Stimulated activated naive CD4-positive, alpha-beta T cell (primary cell): ENCODE measurements at regions not wholly inside any gene's neighbourhood (a gene's known extent, or its start where the extent isn't known, plus 50 kb on each side); places are given as distances from the start of the nearest gene placed in this dataset.

Experiments used
- DNase-seq, 6 experiments: peaks; one replicate each; lab custom pipeline; 2025; lab: John Stamatoyannopoulos, UW

- DNase-seq, result no peak
Measured at GRCh38 chr2:126827371-126827770, 71.3 kb upstream of the TEX51 start.

- DNase-seq, result no peak
Measured at GRCh38 chr2:126828051-126828450, 70.6 kb upstream of the TEX51 start.

GRCh38 chr2:126828491-126828890, 70.2 kb upstream of the TEX51 start:
- DNase-seq, result no peak

GRCh38 chr2:126831234-126832005, 67.3 kb upstream of the TEX51 start:
- no peak for DNase-seq

- no peak for DNase-seq
Measured at GRCh38 chr2:126832014-126832413, 66.7 kb upstream of the TEX51 start.

GRCh38 chr2:126832757-126833156, 65.9 kb upstream of the TEX51 start:
- DNase-seq, result no peak

- no peak for DNase-seq
Measured at GRCh38 chr2:126834006-126834659, 64.6 kb upstream of the TEX51 start.

GRCh38 chr2:126835261-126835660, 63.4 kb upstream of the TEX51 start:
- no peak for DNase-seq

- no peak for DNase-seq
Measured at GRCh38 chr2:126835831-126836230, 62.9 kb upstream of the TEX51 start.

- DNase-seq, result no peak
Measured at GRCh38 chr2:126836761-126837679, 61.7 kb upstream of the TEX51 start.

GRCh38 chr2:126837966-126838715, 60.5 kb upstream of the TEX51 start:
- DNase-seq, result no peak

- no peak for DNase-seq
Measured at GRCh38 chr2:126838716-126838985, 60.0 kb upstream of the TEX51 start.

- DNase-seq, result no peak
Measured at GRCh38 chr2:126839796-126840195, 58.9 kb upstream of the TEX51 start.

GRCh38 chr2:126843081-126843480, 55.6 kb upstream of the TEX51 start:
- DNase-seq, result no peak

GRCh38 chr2:126846241-126846640, 52.4 kb upstream of the TEX51 start:
- no peak for DNase-seq
